HG03066 (cell line): ENCODE measurements at regions not wholly inside any gene's neighbourhood (a gene's known extent, or its start where the extent isn't known, plus 50 kb on each side); places are given as distances from the start of the nearest gene placed in this dataset.
"Not testable (repeated sequence)": the region's sequence is repeated elsewhere in the genome, so short reads cannot be mapped to it uniquely, and the experiment has no call there.

Experiments
- ATAC-seq: cut with Tn5 transposase; IDR thresholded peaks from one replicate; pipeline ENCODE4 v1.9.1; 2021; ENCODE audit warnings: low read depth; ENCODE audit not compliant: unreplicated experiment

- ATAC-seq, result no peak
Measured at GRCh38 chr10:59025981-59026765, 150.3 kb upstream of the PHYHIPL start.

GRCh38 chr10:59027975-59028655 is 148.3 kb upstream of the PHYHIPL start:
- ATAC-seq, result no peak

GRCh38 chr10:59033622-59034021 is 142.8 kb upstream of the PHYHIPL start:
- ATAC-seq, result no peak

- ATAC-seq, result peak; percentile 98
Measured at GRCh38 chr10:59036311-59037017, 140.0 kb upstream of the PHYHIPL start.

GRCh38 chr10:59037018-59037389 is 139.4 kb upstream of the PHYHIPL start:
- ATAC-seq, result no peak

GRCh38 chr10:59037506-59037905 is 138.9 kb upstream of the PHYHIPL start:
- ATAC-seq, result no peak

GRCh38 chr10:59043358-59043757 is 133.1 kb upstream of the PHYHIPL start:
- ATAC-seq, result not testable (repeated sequence)

GRCh38 chr10:59047180-59047579 is 129.3 kb upstream of the PHYHIPL start:
- no peak for ATAC-seq

GRCh38 chr10:59047957-59048618 is 128.4 kb upstream of the PHYHIPL start:
- ATAC-seq, result peak; percentile 93

- ATAC-seq, result not testable (repeated sequence)
Measured at GRCh38 chr10:59053502-59053901, 122.9 kb upstream of the PHYHIPL start.

GRCh38 chr10:59055045-59055444 is 121.4 kb upstream of the PHYHIPL start:
- no peak for ATAC-seq

- ATAC-seq, result no peak
Measured at GRCh38 chr10:59057345-59057744, 119.1 kb upstream of the PHYHIPL start.

GRCh38 chr10:59060852-59061251 is 115.6 kb upstream of the PHYHIPL start:
- no peak for ATAC-seq

GRCh38 chr10:59063491-59063890 is 113.0 kb upstream of the PHYHIPL start:
- ATAC-seq, result no peak

- no peak for ATAC-seq
Measured at GRCh38 chr10:59064080-59064692, 112.3 kb upstream of the PHYHIPL start.

GRCh38 chr10:59064759-59065539 is 111.5 kb upstream of the PHYHIPL start:
- ATAC-seq, result no peak

- no peak for ATAC-seq
Measured at GRCh38 chr10:59068581-59069191, 107.8 kb upstream of the PHYHIPL start.

- ATAC-seq, result no peak
Measured at GRCh38 chr10:59072038-59072437, 104.4 kb upstream of the PHYHIPL start.

- no peak for ATAC-seq
Measured at GRCh38 chr10:59073456-59074053, 102.9 kb upstream of the PHYHIPL start.
